Activated T-helper 17 cell treated with anti-CD3 and anti-CD28 coated beads, Interleukin-2, amount 50 U/mL, for 72 hours (primary cell): ENCODE measurements at regions not wholly inside any gene's neighbourhood (a gene's known extent, or its start where the extent isn't known, plus 50 kb on each side); places are given as distances from the start of the nearest gene placed in this dataset.
A peak's percentile ranks its signal among the peaks of the same experiment; 100 is the strongest.

Source experiments
- ATAC-seq: fragments of 150-1000 bp; cut with Tn5 transposase; replicated peaks from 2 replicates; pipeline ENCODE4 v1.10.0; 2021; ENCODE audit warnings: mild to moderate bottlenecking, moderate library complexity
- H3K27ac Mint-ChIP-seq: one replicate; pipeline ENCODE4 v1.8.0; 2022; ENCODE audit warnings: mixed read lengths
- H3K27me3 Mint-ChIP-seq: one replicate; pipeline ENCODE4 v1.8.0; 2022; ENCODE audit warnings: mixed read lengths
- H3K36me3 Mint-ChIP-seq: one replicate; pipeline ENCODE4 v1.8.0; 2022; ENCODE audit warnings: low read depth, mild to moderate bottlenecking, mixed read lengths
- H3K4me1 Mint-ChIP-seq: one replicate; pipeline ENCODE4 v1.8.0; 2022; ENCODE audit warnings: mixed read lengths
- H3K4me3 Mint-ChIP-seq: one replicate; pipeline ENCODE4 v1.8.0; 2022; ENCODE audit warnings: mild to moderate bottlenecking, mixed read lengths
- H3K9me3 Mint-ChIP-seq: one replicate; pipeline ENCODE4 v1.8.0; 2022; ENCODE audit warnings: mixed read lengths

GRCh38 chr10:47186941-47187340 lies 113.1 kb upstream of the GDF10 start:
- no peak overlapping the region for H3K27ac Mint-ChIP-seq
- no peaks in the 10 kb centered on the region for H3K27me3 Mint-ChIP-seq
- no peak overlapping the region for H3K4me3 Mint-ChIP-seq
- no peaks in the 10 kb centered on the region for H3K4me1 Mint-ChIP-seq
- no peaks in the 10 kb centered on the region for H3K36me3 Mint-ChIP-seq
- no peaks in the 10 kb centered on the region for H3K9me3 Mint-ChIP-seq
- no peak for ATAC-seq

GRCh38 chr10:47187592-47187991 lies 112.4 kb upstream of the GDF10 start:
- no peaks in the 10 kb centered on the region for H3K9me3 Mint-ChIP-seq
- H3K27me3 Mint-ChIP-seq: no peaks in the 10 kb centered on the region
- no peaks in the 10 kb centered on the region for H3K36me3 Mint-ChIP-seq
- no peak overlapping the region for H3K27ac Mint-ChIP-seq
- H3K4me3 Mint-ChIP-seq: no peak overlapping the region
- ATAC-seq: no peak
- no peaks in the 10 kb centered on the region for H3K4me1 Mint-ChIP-seq

GRCh38 chr10:47188156-47188555 lies 111.8 kb upstream of the GDF10 start:
- Mint-ChIP-seq H3K4me1 (no peaks in the 10 kb centered on the region), H3K4me3 (no peak overlapping the region), H3K27ac (no peak overlapping the region), H3K9me3 (no peaks in the 10 kb centered on the region), H3K36me3 (no peaks in the 10 kb centered on the region), H3K27me3 (no peaks in the 10 kb centered on the region)
- no peak for ATAC-seq

GRCh38 chr10:47189802-47190201 lies 110.2 kb upstream of the GDF10 start:
- peaks cover 2% of the 10 kb centered on the region for H3K4me1 Mint-ChIP-seq
- H3K27me3 Mint-ChIP-seq: no peaks in the 10 kb centered on the region
- no peak for ATAC-seq
- H3K36me3 Mint-ChIP-seq: no peaks in the 10 kb centered on the region
- H3K4me3 Mint-ChIP-seq: no peak overlapping the region
- H3K27ac Mint-ChIP-seq: no peak overlapping the region
- no peaks in the 10 kb centered on the region for H3K9me3 Mint-ChIP-seq

GRCh38 chr10:47190301-47190700 lies 109.7 kb upstream of the GDF10 start:
- Mint-ChIP-seq H3K4me1 (peaks cover 7% of the 10 kb centered on the region), H3K27me3 (no peaks in the 10 kb centered on the region), H3K27ac (no peak overlapping the region), H3K4me3 (no peak overlapping the region), H3K36me3 (no peaks in the 10 kb centered on the region), H3K9me3 (no peaks in the 10 kb centered on the region)
- no peak for ATAC-seq

GRCh38 chr10:47190802-47191450 lies 109.1 kb upstream of the GDF10 start:
- H3K4me3 Mint-ChIP-seq: no peak overlapping the region
- no peaks in the 10 kb centered on the region for H3K36me3 Mint-ChIP-seq
- no peaks in the 10 kb centered on the region for H3K9me3 Mint-ChIP-seq
- H3K27me3 Mint-ChIP-seq: no peaks in the 10 kb centered on the region
- ATAC-seq: no peak
- peaks cover 7% of the 10 kb centered on the region for H3K4me1 Mint-ChIP-seq
- no peak overlapping the region for H3K27ac Mint-ChIP-seq

GRCh38 chr10:47192273-47192672 lies 107.7 kb upstream of the GDF10 start:
- H3K4me3 Mint-ChIP-seq: no peak overlapping the region
- no peak for ATAC-seq
- no peaks in the 10 kb centered on the region for H3K9me3 Mint-ChIP-seq
- no peaks in the 10 kb centered on the region for H3K36me3 Mint-ChIP-seq
- peaks cover 7% of the 10 kb centered on the region for H3K4me1 Mint-ChIP-seq
- H3K27ac Mint-ChIP-seq: no peak overlapping the region
- no peaks in the 10 kb centered on the region for H3K27me3 Mint-ChIP-seq

- no peak overlapping the region for H3K27ac Mint-ChIP-seq
- no peaks in the 10 kb centered on the region for H3K9me3 Mint-ChIP-seq
- H3K36me3 Mint-ChIP-seq: no peaks in the 10 kb centered on the region
- no peak for ATAC-seq
- no peak overlapping the region for H3K4me3 Mint-ChIP-seq
- no peaks in the 10 kb centered on the region for H3K27me3 Mint-ChIP-seq
- H3K4me1 Mint-ChIP-seq: peaks cover 7% of the 10 kb centered on the region
Observed at GRCh38 chr10:47193666-47194065, 106.3 kb upstream of the GDF10 start.

GRCh38 chr10:47195274-47195885 lies 104.6 kb upstream of the GDF10 start:
- ATAC-seq: peak; percentile 87
- peaks cover 7% of the 10 kb centered on the region for H3K4me1 Mint-ChIP-seq

GRCh38 chr10:47196691-47197090 lies 103.3 kb upstream of the GDF10 start:
- H3K4me3 Mint-ChIP-seq: no peak overlapping the region
- H3K27ac Mint-ChIP-seq: peak overlapping the region; percentile 92
- H3K9me3 Mint-ChIP-seq: no peaks in the 10 kb centered on the region
- peaks cover 7% of the 10 kb centered on the region for H3K4me1 Mint-ChIP-seq
- H3K36me3 Mint-ChIP-seq: no peaks in the 10 kb centered on the region
- H3K27me3 Mint-ChIP-seq: no peaks in the 10 kb centered on the region
- no peak for ATAC-seq

More at GRCh38 chr10:47195274-47195885, 104.6 kb upstream of the GDF10 start:
- H3K4me3 Mint-ChIP-seq: peak overlapping the region; percentile 77
- H3K27me3 Mint-ChIP-seq: no peaks in the 10 kb centered on the region
- H3K27ac Mint-ChIP-seq: peak overlapping the region; percentile 92
- H3K36me3 Mint-ChIP-seq: no peaks in the 10 kb centered on the region
- no peaks in the 10 kb centered on the region for H3K9me3 Mint-ChIP-seq

GRCh38 chr10:47198221-47198620 lies 101.8 kb upstream of the GDF10 start:
- Mint-ChIP-seq H3K27ac (no peak overlapping the region), H3K4me3 (no peak overlapping the region), H3K9me3 (no peaks in the 10 kb centered on the region), H3K4me1 (peaks cover 7% of the 10 kb centered on the region), H3K27me3 (no peaks in the 10 kb centered on the region), H3K36me3 (no peaks in the 10 kb centered on the region)
- no peak for ATAC-seq

GRCh38 chr10:47205192-47205591 lies 94.8 kb upstream of the GDF10 start:
- Mint-ChIP-seq H3K9me3 (no peaks in the 10 kb centered on the region), H3K36me3 (no peaks in the 10 kb centered on the region), H3K4me1 (peaks cover 26% of the 10 kb centered on the region), H3K27me3 (no peaks in the 10 kb centered on the region), H3K4me3 (no peak overlapping the region), H3K27ac (no peak overlapping the region)
- no peak for ATAC-seq

GRCh38 chr10:47206449-47207280 lies 93.3 kb upstream of the GDF10 start:
- peak overlapping the region; percentile 64 for H3K4me3 Mint-ChIP-seq
- H3K36me3 Mint-ChIP-seq: no peaks in the 10 kb centered on the region
- ATAC-seq: peak; percentile 81
- no peaks in the 10 kb centered on the region for H3K27me3 Mint-ChIP-seq
- H3K4me1 Mint-ChIP-seq: peaks cover 32% of the 10 kb centered on the region
- no peaks in the 10 kb centered on the region for H3K9me3 Mint-ChIP-seq
- peak overlapping the region; percentile 81 for H3K27ac Mint-ChIP-seq

- H3K4me3 Mint-ChIP-seq: peak overlapping the region; percentile 64
- H3K36me3 Mint-ChIP-seq: no peaks in the 10 kb centered on the region
- ATAC-seq: peak; percentile 42
- no peaks in the 10 kb centered on the region for H3K9me3 Mint-ChIP-seq
- H3K4me1 Mint-ChIP-seq: peaks cover 32% of the 10 kb centered on the region
- H3K27ac Mint-ChIP-seq: peak overlapping the region; percentile 81
- H3K27me3 Mint-ChIP-seq: no peaks in the 10 kb centered on the region
Observed at GRCh38 chr10:47207281-47207615, 92.7 kb upstream of the GDF10 start.

GRCh38 chr10:47207894-47208469 lies 92.0 kb upstream of the GDF10 start:
- peak; percentile 60 for ATAC-seq

More at GRCh38 chr10:47207894-47208469, 92.0 kb upstream of the GDF10 start:
- Mint-ChIP-seq H3K27ac (peak overlapping the region; percentile 81), H3K36me3 (no peaks in the 10 kb centered on the region), H3K4me3 (peak overlapping the region; percentile 64), H3K9me3 (no peaks in the 10 kb centered on the region), H3K4me1 (peaks cover 32% of the 10 kb centered on the region), H3K27me3 (no peaks in the 10 kb centered on the region)
